ENCODE measurements at regions not wholly inside any gene's neighbourhood (a gene's known extent, or its start where the extent isn't known, plus 50 kb on each side); places are given as distances from the start of the nearest gene placed in this dataset.

- Histone ChIP-seq H3K4me2 (no peak overlapping the region), H4K20me1 (ENCODE audit: insufficient read depth) (no peaks in the 10 kb centered on the region), H3K4me1 (ENCODE audit: low read depth, poor library complexity, severe bottlenecking) (no peaks in the 10 kb centered on the region), H3K79me2 (ENCODE audit: insufficient read depth, low read depth) (no peaks in the 10 kb centered on the region), H3K4me3 (IDR thresholded peaks at IDR 0.05; ENCODE audit: insufficient read depth, low read depth, low read length) (no peak overlapping the region), H3K36me3 (ENCODE audit: insufficient read depth) (no peaks in the 10 kb centered on the region), H3K9ac (no peak overlapping the region), H3K27ac (no peak overlapping the region), H3K27me3 (ENCODE audit: insufficient read depth, low read depth) (no peaks in the 10 kb centered on the region), H2AFZ (ENCODE audit: low read depth) (no peak overlapping the region)
- TF ChIP-seq CTCF (conservative IDR thresholded peaks at IDR 0.05; ENCODE audit: low read depth, low read length): no peak
These were observed 169.2 kb upstream of the NCAM1 start for GRCh38 chr11:112792070-112792469.

GRCh38 chr11:112793416-112793815, 167.8 kb upstream of the NCAM1 start:
- no peaks in the 10 kb centered on the region for H4K20me1 ChIP-seq (ENCODE audit: insufficient read depth)
- H3K36me3 ChIP-seq (ENCODE audit: insufficient read depth): no peaks in the 10 kb centered on the region
- TF ChIP-seq CTCF (conservative IDR thresholded peaks at IDR 0.05; ENCODE audit: low read depth, low read length): no peak
- H3K4me2 ChIP-seq: no peak overlapping the region
- no peaks in the 10 kb centered on the region for H3K4me1 ChIP-seq (ENCODE audit: low read depth, poor library complexity, severe bottlenecking)
- H3K4me3 ChIP-seq (IDR thresholded peaks at IDR 0.05; ENCODE audit: insufficient read depth, low read depth, low read length): no peak overlapping the region
- no peaks in the 10 kb centered on the region for H3K79me2 ChIP-seq (ENCODE audit: insufficient read depth, low read depth)
- no peak overlapping the region for H2AFZ ChIP-seq (ENCODE audit: low read depth)
- no peak overlapping the region for H3K27ac ChIP-seq
- no peak overlapping the region for H3K9ac ChIP-seq
- H3K27me3 ChIP-seq (ENCODE audit: insufficient read depth, low read depth): no peaks in the 10 kb centered on the region

- no peak for TF ChIP-seq CTCF (conservative IDR thresholded peaks at IDR 0.05; ENCODE audit: low read depth, low read length)
- Histone ChIP-seq H3K27ac (no peak overlapping the region), H3K4me1 (ENCODE audit: low read depth, poor library complexity, severe bottlenecking) (no peaks in the 10 kb centered on the region), H2AFZ (ENCODE audit: low read depth) (no peak overlapping the region), H3K79me2 (ENCODE audit: insufficient read depth, low read depth) (no peaks in the 10 kb centered on the region), H4K20me1 (ENCODE audit: insufficient read depth) (no peaks in the 10 kb centered on the region), H3K9ac (no peak overlapping the region), H3K4me3 (IDR thresholded peaks at IDR 0.05; ENCODE audit: insufficient read depth, low read depth, low read length) (no peak overlapping the region), H3K36me3 (ENCODE audit: insufficient read depth) (no peaks in the 10 kb centered on the region), H3K27me3 (ENCODE audit: insufficient read depth, low read depth) (no peaks in the 10 kb centered on the region), H3K4me2 (no peak overlapping the region)
These were observed 166.8 kb upstream of the NCAM1 start for GRCh38 chr11:112794331-112794846.

- Histone ChIP-seq H3K27ac (no peak overlapping the region), H3K36me3 (ENCODE audit: insufficient read depth) (no peaks in the 10 kb centered on the region), H3K4me1 (ENCODE audit: low read depth, poor library complexity, severe bottlenecking) (no peaks in the 10 kb centered on the region), H3K4me2 (no peak overlapping the region), H3K4me3 (IDR thresholded peaks at IDR 0.05; ENCODE audit: insufficient read depth, low read depth, low read length) (no peak overlapping the region), H3K79me2 (ENCODE audit: insufficient read depth, low read depth) (no peaks in the 10 kb centered on the region), H3K27me3 (ENCODE audit: insufficient read depth, low read depth) (no peaks in the 10 kb centered on the region), H2AFZ (ENCODE audit: low read depth) (no peak overlapping the region), H4K20me1 (ENCODE audit: insufficient read depth) (no peaks in the 10 kb centered on the region), H3K9ac (no peak overlapping the region)
- TF ChIP-seq CTCF (conservative IDR thresholded peaks at IDR 0.05; ENCODE audit: low read depth, low read length): peak; percentile 62
These were observed 165.9 kb upstream of the NCAM1 start for GRCh38 chr11:112795142-112795815.
